CD4-positive, alpha-beta memory T cell (primary cell): ENCODE measurements at regions not wholly inside any gene's neighbourhood (a gene's known extent, or its start where the extent isn't known, plus 50 kb on each side); places are given as distances from the start of the nearest gene placed in this dataset.
"Not testable (repeated sequence)": the region's sequence is repeated elsewhere in the genome, so short reads cannot be mapped to it uniquely, and the experiment has no call there.

Experiments
- CTCF ChIA-PET: fragments of 350-600 bp; sonication (Branson Sonifier 250); formaldehyde crosslinking; loops from one replicate; lab custom pipeline; 2021; ENCODE audit warnings: inconsistent platforms; ENCODE audit not compliant: partially characterized antibody; lab: Charles Lee
- POLR2A ChIA-PET: fragments of 350-600 bp; sonication (Branson Sonifier 250); formaldehyde crosslinking; loops from one replicate; lab custom pipeline; 2021; ENCODE audit not compliant: partially characterized antibody; lab: Charles Lee
- DNase-seq, 5 donors: peaks; one replicate each; pipeline versions ENCODE4 v3.0.0 to v3.0.0-alpha.2; 2020 to 2022; ENCODE audit warnings: mixed read lengths in 1 of 5
- H3K27ac ChIP-seq: one replicate; pipeline ENCODE4 v1.7.0; 2013; ENCODE audit warnings: low read depth, low read length
- H3K27me3 ChIP-seq: 2 replicates; pipeline ENCODE4 v1.7.0; 2013; ENCODE audit warnings: mild to moderate bottlenecking, low read length, moderate library complexity; ENCODE audit not compliant: insufficient read depth
- H3K36me3 ChIP-seq: 2 replicates; pipeline ENCODE4 v1.7.0; 2013; ENCODE audit warnings: mild to moderate bottlenecking, low read length, moderate library complexity; ENCODE audit not compliant: insufficient read depth
- H3K4me1 ChIP-seq: 2 replicates; pipeline ENCODE4 v1.7.0; 2013; ENCODE audit warnings: mild to moderate bottlenecking, low read length, moderate library complexity; ENCODE audit not compliant: insufficient read depth
- H3K4me3 ChIP-seq, 2 donors: one replicate each; pipeline ENCODE4 v1.7.0; 2013; ENCODE audit warnings: low read length in 2 of 2, mild to moderate bottlenecking in 1 of 2
- H3K9me3 ChIP-seq, 2 donors: one replicate each; pipeline ENCODE4 v1.7.0; 2013; ENCODE audit warnings: low read length in 2 of 2, control low read depth in 1 of 2; ENCODE audit not compliant: control insufficient read depth in 1 of 2
- H3K27ac Mint-ChIP-seq, 7 donors: one replicate each; pipeline ENCODE4 v1.8.0; 2020 to 2021; ENCODE audit warnings: mixed read lengths in 7 of 7, mild to moderate bottlenecking in 6 of 7, inconsistent platforms in 3 of 7, moderate library complexity in 3 of 7
- H3K27me3 Mint-ChIP-seq, 2 donors: one replicate each; pipeline ENCODE4 v1.8.0; 2020 to 2021; ENCODE audit warnings: mixed read lengths in 2 of 2
- H3K36me3 Mint-ChIP-seq, 2 donors: one replicate each; pipeline ENCODE4 v1.8.0; 2020 to 2021; ENCODE audit warnings: mixed read lengths in 2 of 2, inconsistent platforms in 1 of 2, mild to moderate bottlenecking in 1 of 2
- H3K4me1 Mint-ChIP-seq, 4 donors: one replicate each; pipeline ENCODE4 v1.8.0; 2020 to 2021; ENCODE audit warnings: mixed read lengths in 4 of 4, mild to moderate bottlenecking in 1 of 4
- H3K4me3 Mint-ChIP-seq, 8 donors: one replicate each; pipeline ENCODE4 v1.8.0; 2020 to 2021; ENCODE audit warnings: mixed read lengths in 8 of 8, mild to moderate bottlenecking in 7 of 8, moderate library complexity in 6 of 8, inconsistent platforms in 3 of 8
- H3K9me3 Mint-ChIP-seq, 8 donors: one replicate each; pipeline ENCODE4 v1.8.0; 2020 to 2021; ENCODE audit warnings: mixed read lengths in 8 of 8, mild to moderate bottlenecking in 5 of 8, inconsistent platforms in 3 of 8, moderate library complexity in 1 of 8
- intact Hi-C: fragments of 100-400 bp; cut with micrococcal nuclease; formaldehyde crosslinking; loops from one replicate; pipeline ENCODE4 v1.15.1; 2023

- no peaks in the 10 kb centered on the region for H3K4me1 ChIP-seq
- CTCF ChIA-PET, result no interaction called here
- POLR2A ChIA-PET, result no interaction called here
- Mint-ChIP-seq H3K27me3 (peaks cover 4 to 9% of the 10 kb centered on the region in 2 donors), H3K4me1 (no peaks in the 10 kb centered on the region), H3K27ac (no peak overlapping the region), H3K9me3 (peaks cover 0 to 5% (median 0%) of the 10 kb centered on the region in 8 donors), H3K4me3 (no peak overlapping the region), H3K36me3 (no peaks in the 10 kb centered on the region)
- H3K27ac ChIP-seq, result no peak overlapping the region
- H3K27me3 ChIP-seq, result no peaks in the 10 kb centered on the region
- intact Hi-C loops, result no loop called here
- no peak overlapping the region for H3K4me3 ChIP-seq
- no peaks in the 10 kb centered on the region for H3K9me3 ChIP-seq
- DNase-seq, result no peak
- H3K36me3 ChIP-seq, result no peaks in the 10 kb centered on the region
These were observed 195.7 kb downstream of the MIS18A start for GRCh38 chr21:32083197-32083596.

GRCh38 chr21:32082466-32082865, 196.4 kb downstream of the MIS18A start:
- no peak for DNase-seq
- CTCF ChIA-PET, result no interaction called here
- no peaks in the 10 kb centered on the region for H3K4me1 ChIP-seq
- no peak overlapping the region for H3K27ac Mint-ChIP-seq
- H3K27me3 ChIP-seq, result no peaks in the 10 kb centered on the region
- H3K27ac ChIP-seq, result no peak overlapping the region
- H3K36me3 Mint-ChIP-seq, result no peaks in the 10 kb centered on the region
- H3K9me3 Mint-ChIP-seq, result peaks cover 0 to 5% (median 0%) of the 10 kb centered on the region in 8 donors
- H3K9me3 ChIP-seq, result no peaks in the 10 kb centered on the region
- H3K36me3 ChIP-seq, result no peaks in the 10 kb centered on the region
- intact Hi-C loops, result no loop called here
- peaks cover 4 to 9% of the 10 kb centered on the region in 2 donors for H3K27me3 Mint-ChIP-seq
- H3K4me3 Mint-ChIP-seq, result no peak overlapping the region
- H3K4me3 ChIP-seq, result no peak overlapping the region
- POLR2A ChIA-PET, result no interaction called here
- H3K4me1 Mint-ChIP-seq, result no peaks in the 10 kb centered on the region

GRCh38 chr21:32073593-32073992, 200.8 kb downstream of the HUNK start:
- H3K36me3 Mint-ChIP-seq, result no peaks in the 10 kb centered on the region
- H3K4me3 ChIP-seq, result no peak overlapping the region
- ChIA-PET POLR2A (no interaction called here), CTCF (no interaction called here)
- no peaks in the 10 kb centered on the region for H3K4me1 ChIP-seq
- H3K27me3 ChIP-seq, result no peaks in the 10 kb centered on the region
- H3K4me3 Mint-ChIP-seq, result no peak overlapping the region
- no peak overlapping the region for H3K27ac Mint-ChIP-seq
- peaks cover 0 to 2% of the 10 kb centered on the region in 2 donors for H3K27me3 Mint-ChIP-seq
- intact Hi-C loops, result no loop called here
- H3K9me3 ChIP-seq, result no peaks in the 10 kb centered on the region
- no peak overlapping the region for H3K27ac ChIP-seq
- H3K36me3 ChIP-seq, result no peaks in the 10 kb centered on the region
- H3K4me1 Mint-ChIP-seq, result no peaks in the 10 kb centered on the region
- no peak for DNase-seq
- peaks cover 0 to 2% (median 0%) of the 10 kb centered on the region in 8 donors for H3K9me3 Mint-ChIP-seq

- Mint-ChIP-seq H3K27me3 (peaks cover 0 to 2% of the 10 kb centered on the region in 2 donors), H3K27ac (no peak overlapping the region), H3K4me3 (no peak overlapping the region), H3K4me1 (no peaks in the 10 kb centered on the region), H3K36me3 (no peaks in the 10 kb centered on the region), H3K9me3 (peaks cover 0 to 2% (median 0%) of the 10 kb centered on the region in 8 donors)
- no peak for DNase-seq
- Histone ChIP-seq H3K27me3 (no peaks in the 10 kb centered on the region), H3K9me3 (no peaks in the 10 kb centered on the region), H3K27ac (no peak overlapping the region), H3K36me3 (no peaks in the 10 kb centered on the region), H3K4me3 (no peak overlapping the region), H3K4me1 (no peaks in the 10 kb centered on the region)
- POLR2A ChIA-PET, result no interaction called here
- intact Hi-C loops, result no loop called here
- CTCF ChIA-PET, result no interaction called here
These were observed 200.4 kb downstream of the HUNK start for GRCh38 chr21:32073190-32073589.

GRCh38 chr21:32071620-32072019, 198.8 kb downstream of the HUNK start:
- intact Hi-C loops, H3K4me1 ChIP-seq, H3K9me3 Mint-ChIP-seq, H3K4me3 Mint-ChIP-seq, H3K36me3 Mint-ChIP-seq, DNase-seq, H3K9me3 ChIP-seq, H3K4me1 Mint-ChIP-seq, H3K27me3 ChIP-seq, H3K27me3 Mint-ChIP-seq, CTCF ChIA-PET, POLR2A ChIA-PET, H3K27ac ChIP-seq, H3K36me3 ChIP-seq, H3K4me3 ChIP-seq, H3K27ac Mint-ChIP-seq: not testable (repeated sequence)

- intact Hi-C loops, result no loop called here
- H3K27me3 Mint-ChIP-seq, result peaks cover 2 to 3% of the 10 kb centered on the region in 2 donors
- Histone ChIP-seq H3K27me3 (no peaks in the 10 kb centered on the region), H3K27ac (no peak overlapping the region), H3K36me3 (no peaks in the 10 kb centered on the region), H3K4me3 (no peak overlapping the region), H3K4me1 (no peaks in the 10 kb centered on the region), H3K9me3 (no peaks in the 10 kb centered on the region)
- H3K4me3 Mint-ChIP-seq, result no peak overlapping the region
- no peaks in the 10 kb centered on the region for H3K4me1 Mint-ChIP-seq
- H3K9me3 Mint-ChIP-seq, result peaks cover 0 to 2% (median 0%) of the 10 kb centered on the region in 8 donors
- H3K27ac Mint-ChIP-seq, result no peak overlapping the region
- POLR2A ChIA-PET, result no interaction called here
- CTCF ChIA-PET, result interaction anchor here (0.5 kb wide), 1 partner anchor 48 kb away, joined by 3 read pairs; no protein-coding TSS in a partner anchor
- H3K36me3 Mint-ChIP-seq, result no peaks in the 10 kb centered on the region
- no peak for DNase-seq
These were observed 198.0 kb downstream of the HUNK start for GRCh38 chr21:32070676-32071330.

GRCh38 chr21:32070126-32070525, 197.3 kb downstream of the HUNK start:
- H3K27ac ChIP-seq, result no peak overlapping the region
- H3K4me1 Mint-ChIP-seq, result no peaks in the 10 kb centered on the region
- H3K36me3 ChIP-seq, result no peaks in the 10 kb centered on the region
- intact Hi-C loops, result no loop called here
- H3K4me3 Mint-ChIP-seq, result no peak overlapping the region
- H3K36me3 Mint-ChIP-seq, result no peaks in the 10 kb centered on the region
- no peaks in the 10 kb centered on the region for H3K9me3 ChIP-seq
- H3K9me3 Mint-ChIP-seq, result peaks cover 0 to 2% (median 0%) of the 10 kb centered on the region in 8 donors
- no peak overlapping the region for H3K4me3 ChIP-seq
- POLR2A ChIA-PET, result no interaction called here
- H3K27me3 Mint-ChIP-seq, result peaks cover 4 to 6% of the 10 kb centered on the region in 2 donors
- no peaks in the 10 kb centered on the region for H3K27me3 ChIP-seq
- H3K27ac Mint-ChIP-seq, result no peak overlapping the region
- CTCF ChIA-PET, result interaction anchor here (0.5 kb wide), 1 partner anchor 48 kb away, joined by 3 read pairs; no protein-coding TSS in a partner anchor
- DNase-seq, result no peak
- no peaks in the 10 kb centered on the region for H3K4me1 ChIP-seq
